ENCODE measurements at regions not wholly inside any gene's neighbourhood (a gene's known extent, or its start where the extent isn't known, plus 50 kb on each side); places are given as distances from the start of the nearest gene placed in this dataset.

GRCh38 chr6:14727494-14728395 lies 518.1 kb upstream of the JARID2 start:
- TF ChIP-seq CTCF (IDR thresholded peaks at IDR 0.05), result no peak
- ATAC-seq (peak; percentile 34 to 80 (median 58)), DNase-seq (no peak)
- H3K9me3 ChIP-seq, result no peaks in the 10 kb centered on the region
- intact Hi-C loops (cut with DNase I), result no loop called here
- peak overlapping the region in 4 of 10 donors; percentile 6 to 89 (median 16) for H3K27ac ChIP-seq
- no peaks in the 10 kb centered on the region for H3K36me3 ChIP-seq
- H3K4me3 ChIP-seq, result no peak overlapping the region
- H3K4me1 ChIP-seq, result peaks cover 0 to 62% (median 0%) of the 10 kb centered on the region in 9 donors
- H3K27me3 ChIP-seq, result no peaks in the 10 kb centered on the region
- 82 to 89% methylated on average over 7 of the region's 7 CpGs for WGBS, 2 donors

- DNase-seq (no peak), ATAC-seq (peak in 6 of 8 donors; percentile 11 to 63 (median 53))
- no peaks in the 10 kb centered on the region for H3K36me3 ChIP-seq
- intact Hi-C loops (cut with DNase I), result no loop called here
- peak overlapping the region in 3 of 10 donors; percentile 6 to 89 (median 26) for H3K27ac ChIP-seq
- H3K4me1 ChIP-seq, result peaks cover 0 to 62% (median 0%) of the 10 kb centered on the region in 9 donors
- WGBS, 2 donors, result 86 to 91% methylated on average over 10 of the region's 10 CpGs
- H3K9me3 ChIP-seq, result no peaks in the 10 kb centered on the region
- no peaks in the 10 kb centered on the region for H3K27me3 ChIP-seq
- H3K4me3 ChIP-seq, result no peak overlapping the region
- TF ChIP-seq CTCF (IDR thresholded peaks at IDR 0.05), result no peak
These were observed 517.4 kb upstream of the JARID2 start for GRCh38 chr6:14728396-14729024.

- Histone ChIP-seq H3K4me3 (no peak overlapping the region), H3K27ac (peak overlapping the region in 2 of 10 donors; percentile 26 to 89), H3K9me3 (no peaks in the 10 kb centered on the region), H3K4me1 (peaks cover 0 to 70% (median 0%) of the 10 kb centered on the region in 9 donors), H3K36me3 (no peaks in the 10 kb centered on the region), H3K27me3 (no peaks in the 10 kb centered on the region)
- no peak for ATAC-seq
- DNase-seq, result no peak
- 87 to 89% methylated on average over 13 of the region's 13 CpGs for WGBS, 2 donors
- TF ChIP-seq CTCF (IDR thresholded peaks at IDR 0.05), result no peak
- intact Hi-C loops (cut with DNase I), result no loop called here
These were observed 516.6 kb upstream of the JARID2 start for GRCh38 chr6:14729129-14729871.

GRCh38 chr6:14730654-14731053 lies 515.2 kb upstream of the JARID2 start:
- no peak for DNase-seq
- peak in 2 of 8 donors; percentile 26 to 49 for ATAC-seq
- intact Hi-C loops (cut with DNase I), result no loop called here
- Histone ChIP-seq H3K27ac (peak overlapping the region in 2 of 10 donors; percentile 8 to 89), H3K9me3 (no peaks in the 10 kb centered on the region), H3K36me3 (no peaks in the 10 kb centered on the region), H3K27me3 (no peaks in the 10 kb centered on the region), H3K4me1 (peaks cover 0 to 82% (median 0%) of the 10 kb centered on the region in 9 donors), H3K4me3 (no peak overlapping the region)
- 66 to 72% methylated on average over 9 of the region's 9 CpGs for WGBS, 2 donors
- no peak for TF ChIP-seq CTCF (IDR thresholded peaks at IDR 0.05)
